Adrenal gland (tissue), 5 donors: ENCODE measurements at regions not wholly inside any gene's neighbourhood (a gene's known extent, or its start where the extent isn't known, plus 50 kb on each side); places are given as distances from the start of the nearest gene placed in this dataset.

ENCODE experiments used
- POLR2A ChIP-seq, 2 donors: fragments of 450-650 bp; IDR thresholded peaks; one replicate each; pipeline ENCODE4 v1.6.1; 2017; ENCODE audit warnings: antibody characterized with exemption in 2 of 2, mild to moderate bottlenecking in 2 of 2, moderate library complexity in 1 of 2
- TF ChIP-seq, protein P1 (sequence below), 6 experiments: fragments of 450-650 bp in 4 of 6; fragments of 200-600 bp in 2 of 6; sonication (generic) in 1 of 6; IDR thresholded peaks; 1 replicate in 5 of 6; 2 replicates in 1 of 6; pipeline versions ENCODE4 v1.5.1 to v1.8.0; 2016 to 2021; ENCODE audit warnings: antibody characterized with exemption in 6 of 6, mild to moderate bottlenecking in 2 of 6, moderate library complexity in 1 of 6
- donor health status: DM: no; HTN: no; CAD: no.

DNA sequence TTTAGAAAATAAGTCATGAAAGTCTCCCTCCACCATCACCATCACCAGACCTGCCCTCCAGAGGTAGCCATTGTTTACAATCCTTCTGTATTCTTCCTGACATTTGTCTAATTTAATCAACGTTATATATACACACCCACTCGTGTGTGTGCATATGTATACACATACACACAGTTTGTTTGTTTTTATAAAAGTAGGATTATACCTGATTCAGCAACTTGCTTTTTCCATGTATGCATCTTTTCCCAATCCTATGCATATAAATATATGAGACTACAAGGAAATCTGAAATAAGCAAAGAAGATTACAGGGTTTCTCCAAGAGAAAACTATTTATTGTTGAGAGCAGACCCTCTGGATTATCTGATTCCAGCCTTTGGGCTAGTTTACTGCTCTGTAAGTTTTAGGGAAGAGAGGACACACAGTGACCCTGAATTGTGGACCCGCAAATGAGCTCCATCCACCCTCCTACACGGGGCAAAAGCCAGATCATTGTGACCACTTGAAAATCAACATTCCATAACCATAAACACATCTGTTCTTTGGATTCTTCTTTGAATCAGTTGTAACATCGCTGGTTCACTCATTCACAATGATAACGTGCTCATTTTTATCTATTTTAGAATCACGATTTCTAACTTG lies 104.3 kb downstream of the CPN2 start:
- TF ChIP-seq, protein P1, sequence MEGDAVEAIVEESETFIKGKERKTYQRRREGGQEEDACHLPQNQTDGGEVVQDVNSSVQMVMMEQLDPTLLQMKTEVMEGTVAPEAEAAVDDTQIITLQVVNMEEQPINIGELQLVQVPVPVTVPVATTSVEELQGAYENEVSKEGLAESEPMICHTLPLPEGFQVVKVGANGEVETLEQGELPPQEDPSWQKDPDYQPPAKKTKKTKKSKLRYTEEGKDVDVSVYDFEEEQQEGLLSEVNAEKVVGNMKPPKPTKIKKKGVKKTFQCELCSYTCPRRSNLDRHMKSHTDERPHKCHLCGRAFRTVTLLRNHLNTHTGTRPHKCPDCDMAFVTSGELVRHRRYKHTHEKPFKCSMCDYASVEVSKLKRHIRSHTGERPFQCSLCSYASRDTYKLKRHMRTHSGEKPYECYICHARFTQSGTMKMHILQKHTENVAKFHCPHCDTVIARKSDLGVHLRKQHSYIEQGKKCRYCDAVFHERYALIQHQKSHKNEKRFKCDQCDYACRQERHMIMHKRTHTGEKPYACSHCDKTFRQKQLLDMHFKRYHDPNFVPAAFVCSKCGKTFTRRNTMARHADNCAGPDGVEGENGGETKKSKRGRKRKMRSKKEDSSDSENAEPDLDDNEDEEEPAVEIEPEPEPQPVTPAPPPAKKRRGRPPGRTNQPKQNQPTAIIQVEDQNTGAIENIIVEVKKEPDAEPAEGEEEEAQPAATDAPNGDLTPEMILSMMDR (IDR thresholded peaks at IDR 0.05), result no peak
- no peak for TF ChIP-seq POLR2A (IDR thresholded peaks at IDR 0.05)
